ENCODE measurements at regions not wholly inside any gene's neighbourhood (a gene's known extent, or its start where the extent isn't known, plus 50 kb on each side); places are given as distances from the start of the nearest gene placed in this dataset.

- TF ChIP-seq ERG (CRISPR knock-in tag; IDR thresholded peaks at IDR 0.05) (no peak), PREB (CRISPR knock-in tag; IDR thresholded peaks at IDR 0.05; ENCODE audit: borderline replicate concordance) (no peak), MLX (CRISPR knock-in tag; IDR thresholded peaks at IDR 0.05) (no peak)
Observed at GRCh38 chr18:22691946-22692710, 241.0 kb upstream of the RBBP8 start (continued).

GRCh38 chr18:22694954-22695353, 238.2 kb upstream of the RBBP8 start:
- H3K4me3 Mint-ChIP-seq, result no peak overlapping the region
- ChIA-PET POLR2A (no interaction called here), CTCF (interaction anchor here (1.0 kb wide), 1 partner anchor 10 kb away, joined by 3 read pairs; no protein-coding TSS in a partner anchor)
- H3K4me1 Mint-ChIP-seq, result peaks cover 20% of the 10 kb centered on the region
- H3K36me3 Mint-ChIP-seq, result no peaks in the 10 kb centered on the region
- H3K9me3 Mint-ChIP-seq, result peaks cover 6% of the 10 kb centered on the region; the same call in 1 of the 2 replicates
- DNase-seq (ENCODE audit: low spot score), result no peak
- peak; percentile 71 for ATAC-seq
- TF ChIP-seq ZNF121 (CRISPR knock-in tag; IDR thresholded peaks at IDR 0.05), result no peak
- TF ChIP-seq CBFB (CRISPR knock-in tag; IDR thresholded peaks at IDR 0.05; ENCODE audit: low read depth), result no peak
- no peak for TF ChIP-seq FOXP4 (CRISPR knock-in tag; IDR thresholded peaks at IDR 0.05)
- TF ChIP-seq FOXP1 (CRISPR knock-in tag; IDR thresholded peaks at IDR 0.05; ENCODE audit: borderline replicate concordance), result no peak
- no peak for TF ChIP-seq ERG (CRISPR knock-in tag; IDR thresholded peaks at IDR 0.05)
- TF ChIP-seq ZNF317 (CRISPR knock-in tag; IDR thresholded peaks at IDR 0.05; ENCODE audit: borderline replicate concordance, low read depth), result no peak
- no peak for TF ChIP-seq TEAD4 (CRISPR knock-in tag; IDR thresholded peaks at IDR 0.05)
- no peak for TF ChIP-seq HMGA2 (CRISPR knock-in tag; IDR thresholded peaks at IDR 0.05)
- TF ChIP-seq CTCF (IDR thresholded peaks at IDR 0.05), result no peak
- TF ChIP-seq NR3C1 (CRISPR knock-in tag; conservative IDR thresholded peaks at IDR 0.05; ENCODE audit: low read depth), result no peak
- TF ChIP-seq ZMAT4 (CRISPR knock-in tag; IDR thresholded peaks at IDR 0.05), result no peak
- TF ChIP-seq AFF4 (CRISPR knock-in tag; IDR thresholded peaks at IDR 0.05; ENCODE audit: borderline replicate concordance), result no peak
- TF ChIP-seq ELF4 (CRISPR knock-in tag; IDR thresholded peaks at IDR 0.05; ENCODE audit: low read depth), result no peak
- no peak for TF ChIP-seq ZNF512 (CRISPR knock-in tag; IDR thresholded peaks at IDR 0.05; ENCODE audit: borderline replicate concordance)
- TF ChIP-seq CREB1 (CRISPR knock-in tag; IDR thresholded peaks at IDR 0.05), result no peak
- TF ChIP-seq ZBTB21 (CRISPR knock-in tag; IDR thresholded peaks at IDR 0.05; ENCODE audit: borderline replicate concordance), result no peak
- no peak overlapping the region for H3K27ac Mint-ChIP-seq
- H3K27me3 Mint-ChIP-seq (ENCODE audit: low read depth), result no peaks in the 10 kb centered on the region; the same call in 1 of the 2 replicates

Measured in WTC11 (cell line).